ENCODE measurements at regions not wholly inside any gene's neighbourhood (a gene's known extent, or its start where the extent isn't known, plus 50 kb on each side); places are given as distances from the start of the nearest gene placed in this dataset.

- TF ChIP-seq CTCF (IDR thresholded peaks at IDR 0.05): no peak
- no peak for TF ChIP-seq POLR2A (IDR thresholded peaks at IDR 0.05)
- no peak for TF ChIP-seq EP300 (IDR thresholded peaks at IDR 0.05)
These were observed 86.6 kb upstream of the STXBP5 start for GRCh38 chr6:147117580-147117979.
